ENCODE measurements at regions not wholly inside any gene's neighbourhood (a gene's known extent, or its start where the extent isn't known, plus 50 kb on each side); places are given as distances from the start of the nearest gene placed in this dataset.

DNA sequence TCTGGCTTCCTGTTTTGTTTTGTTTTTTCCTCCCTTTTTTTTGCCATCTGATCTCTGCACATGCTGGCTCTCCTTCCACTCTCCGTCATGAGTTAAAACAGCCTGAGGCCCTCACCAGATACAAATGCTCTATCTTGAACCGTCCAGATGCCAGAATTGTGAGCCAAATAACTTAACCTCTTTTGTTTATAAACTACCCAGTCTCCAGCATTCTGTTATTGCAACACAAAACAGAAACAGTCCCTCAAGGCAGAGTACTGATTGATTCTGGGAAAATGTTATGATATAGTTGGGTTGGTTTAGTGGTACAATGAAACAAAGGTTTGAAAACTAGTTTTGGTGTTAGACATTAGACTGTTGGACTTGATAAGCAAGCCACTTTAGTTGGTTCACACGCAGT, 1390.0 kb upstream of the RAG2 start:
- ChIA-PET RAD21 (ENCODE audit: low non-redundant PET in 1 of 2, low total read pairs in 2 of 2, uncharacterized antibody in 2 of 2, unreplicated experiment in 2 of 2) (no interaction called here), POLR2A (no interaction called here), CTCF (no interaction called here)
- H4K20me1 ChIP-seq (ENCODE audit: insufficient read depth), result no peaks in the 10 kb centered on the region
- ATAC-seq (no peak), DNase-seq (ENCODE audit: low read depth, low spot score) (no peak)
- TF ChIP-seq POLR2A (IDR thresholded peaks at IDR 0.05; ENCODE audit: borderline replicate concordance, extremely low read depth, insufficient read depth, insufficient read length) (no peak), CBX3 (IDR thresholded peaks at IDR 0.05; ENCODE audit: low read depth) (no peak), POLR2AphosphoS5 (IDR thresholded peaks at IDR 0.05; ENCODE audit: low read depth, low read length) (no peak)
- TF ChIP-seq, protein P1, sequence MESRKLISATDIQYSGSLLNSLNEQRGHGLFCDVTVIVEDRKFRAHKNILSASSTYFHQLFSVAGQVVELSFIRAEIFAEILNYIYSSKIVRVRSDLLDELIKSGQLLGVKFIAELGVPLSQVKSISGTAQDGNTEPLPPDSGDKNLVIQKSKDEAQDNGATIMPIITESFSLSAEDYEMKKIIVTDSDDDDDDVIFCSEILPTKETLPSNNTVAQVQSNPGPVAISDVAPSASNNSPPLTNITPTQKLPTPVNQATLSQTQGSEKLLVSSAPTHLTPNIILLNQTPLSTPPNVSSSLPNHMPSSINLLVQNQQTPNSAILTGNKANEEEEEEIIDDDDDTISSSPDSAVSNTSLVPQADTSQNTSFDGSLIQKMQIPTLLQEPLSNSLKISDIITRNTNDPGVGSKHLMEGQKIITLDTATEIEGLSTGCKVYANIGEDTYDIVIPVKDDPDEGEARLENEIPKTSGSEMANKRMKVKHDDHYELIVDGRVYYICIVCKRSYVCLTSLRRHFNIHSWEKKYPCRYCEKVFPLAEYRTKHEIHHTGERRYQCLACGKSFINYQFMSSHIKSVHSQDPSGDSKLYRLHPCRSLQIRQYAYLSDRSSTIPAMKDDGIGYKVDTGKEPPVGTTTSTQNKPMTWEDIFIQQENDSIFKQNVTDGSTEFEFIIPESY (IDR thresholded peaks at IDR 0.05; ENCODE audit: extremely low read depth, insufficient replicate concordance, low read length), result no peak
- H3K9me3 ChIP-seq (ENCODE audit: control insufficient read depth in 1 of 2, insufficient read depth in 1 of 2, low read depth in 1 of 2, low read length in 2 of 2), result peaks cover 2 to 14% of the 10 kb centered on the region in 2 experiments; a peak in 2 of 4 replicates
- H3K79me2 ChIP-seq (ENCODE audit: insufficient read depth, low read length), result no peaks in the 10 kb centered on the region
- intact Hi-C loops (cut with micrococcal nuclease), result no loop called here
- H3K36me3 ChIP-seq (ENCODE audit: control insufficient read depth in 1 of 2, insufficient read depth in 2 of 2, low read length in 2 of 2), result no peaks in the 10 kb centered on the region
- no peaks in the 10 kb centered on the region for H3K27me3 ChIP-seq (ENCODE audit: insufficient read depth, low read length)
- no peak overlapping the region for H2AFZ ChIP-seq (ENCODE audit: low read depth, low read length, poor library complexity, severe bottlenecking)
- H3K4me1 ChIP-seq (ENCODE audit: control insufficient read depth in 1 of 2, insufficient read depth in 2 of 2, low read length in 2 of 2), result no peaks in the 10 kb centered on the region
- no peak overlapping the region for H3K27ac ChIP-seq (ENCODE audit: low read depth, low read length)
- no peaks in the 10 kb centered on the region for H3K9me2 ChIP-seq (ENCODE audit: insufficient read depth)
- no peak overlapping the region for H3K4me3 ChIP-seq (replicated peaks in 1 of 2; ENCODE audit: low read depth in 1 of 2, low read length in 2 of 2)
- no peak overlapping the region for H3K4me2 ChIP-seq (ENCODE audit: low read length)
- H3K9ac ChIP-seq (ENCODE audit: low read length), result no peak overlapping the region
- no TSS peak for BruUV-seq (replicated peaks)

- no peaks in the 10 kb centered on the region for H3K9me2 ChIP-seq (ENCODE audit: insufficient read depth)
- no peaks in the 10 kb centered on the region for H4K20me1 ChIP-seq (ENCODE audit: insufficient read depth)
- no peak overlapping the region for H2AFZ ChIP-seq (ENCODE audit: low read depth, low read length, poor library complexity, severe bottlenecking)
- no peaks in the 10 kb centered on the region for H3K27me3 ChIP-seq (ENCODE audit: insufficient read depth, low read length)
- H3K4me3 ChIP-seq (replicated peaks in 1 of 2; ENCODE audit: low read depth in 1 of 2, low read length in 2 of 2), result no peak overlapping the region
- CTCF ChIA-PET, result no interaction called here
- POLR2A ChIA-PET, result no interaction called here
- H3K4me1 ChIP-seq (ENCODE audit: control insufficient read depth in 1 of 2, insufficient read depth in 2 of 2, low read length in 2 of 2), result no peaks in the 10 kb centered on the region
- H3K9me3 ChIP-seq (ENCODE audit: control insufficient read depth in 1 of 2, insufficient read depth in 1 of 2, low read depth in 1 of 2, low read length in 2 of 2), result peaks cover 4 to 11% of the 10 kb centered on the region in 2 experiments; a peak in 2 of 4 replicates
- H3K36me3 ChIP-seq (ENCODE audit: control insufficient read depth in 1 of 2, insufficient read depth in 2 of 2, low read length in 2 of 2), result no peaks in the 10 kb centered on the region
- ATAC-seq, result no peak
- no peak overlapping the region for H3K9ac ChIP-seq (ENCODE audit: low read length)
- RAD21 ChIA-PET (ENCODE audit: low non-redundant PET in 1 of 2, low total read pairs in 2 of 2, uncharacterized antibody in 2 of 2, unreplicated experiment in 2 of 2), result no interaction called here
- no peak for DNase-seq (ENCODE audit: low read depth, low spot score)
- no peak overlapping the region for H3K27ac ChIP-seq (ENCODE audit: low read depth, low read length)
- no peak overlapping the region for H3K4me2 ChIP-seq (ENCODE audit: low read length)
- H3K79me2 ChIP-seq (ENCODE audit: insufficient read depth, low read length), result no peaks in the 10 kb centered on the region
- BruUV-seq (replicated peaks), result no TSS peak
- intact Hi-C loops (cut with micrococcal nuclease), result no loop called here
- no peak for TF ChIP-seq SRF (IDR thresholded peaks at IDR 0.05; ENCODE audit: low read depth)
- no peak for TF ChIP-seq EZH2phosphoT487 (IDR thresholded peaks at IDR 0.05; ENCODE audit: borderline replicate concordance)
- TF ChIP-seq SP1 (IDR thresholded peaks at IDR 0.05; ENCODE audit: low read depth), result no peak
- TF ChIP-seq, protein P2, sequence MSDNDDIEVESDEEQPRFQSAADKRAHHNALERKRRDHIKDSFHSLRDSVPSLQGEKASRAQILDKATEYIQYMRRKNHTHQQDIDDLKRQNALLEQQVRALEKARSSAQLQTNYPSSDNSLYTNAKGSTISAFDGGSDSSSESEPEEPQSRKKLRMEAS (IDR thresholded peaks at IDR 0.05), result no peak
- no peak for TF ChIP-seq RAD21 (IDR thresholded peaks at IDR 0.05; ENCODE audit: low read depth)
- TF ChIP-seq POLR2AphosphoS5 (IDR thresholded peaks at IDR 0.05; ENCODE audit: low read depth, low read length), result no peak
- TF ChIP-seq, protein P3, sequence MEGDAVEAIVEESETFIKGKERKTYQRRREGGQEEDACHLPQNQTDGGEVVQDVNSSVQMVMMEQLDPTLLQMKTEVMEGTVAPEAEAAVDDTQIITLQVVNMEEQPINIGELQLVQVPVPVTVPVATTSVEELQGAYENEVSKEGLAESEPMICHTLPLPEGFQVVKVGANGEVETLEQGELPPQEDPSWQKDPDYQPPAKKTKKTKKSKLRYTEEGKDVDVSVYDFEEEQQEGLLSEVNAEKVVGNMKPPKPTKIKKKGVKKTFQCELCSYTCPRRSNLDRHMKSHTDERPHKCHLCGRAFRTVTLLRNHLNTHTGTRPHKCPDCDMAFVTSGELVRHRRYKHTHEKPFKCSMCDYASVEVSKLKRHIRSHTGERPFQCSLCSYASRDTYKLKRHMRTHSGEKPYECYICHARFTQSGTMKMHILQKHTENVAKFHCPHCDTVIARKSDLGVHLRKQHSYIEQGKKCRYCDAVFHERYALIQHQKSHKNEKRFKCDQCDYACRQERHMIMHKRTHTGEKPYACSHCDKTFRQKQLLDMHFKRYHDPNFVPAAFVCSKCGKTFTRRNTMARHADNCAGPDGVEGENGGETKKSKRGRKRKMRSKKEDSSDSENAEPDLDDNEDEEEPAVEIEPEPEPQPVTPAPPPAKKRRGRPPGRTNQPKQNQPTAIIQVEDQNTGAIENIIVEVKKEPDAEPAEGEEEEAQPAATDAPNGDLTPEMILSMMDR (IDR thresholded peaks at IDR 0.05 in 2 of 3, conservative IDR thresholded peaks at IDR 0.05 in 1 of 3; ENCODE audit: borderline replicate concordance in 1 of 3, insufficient read depth in 1 of 3, low read depth in 2 of 3, low read length in 2 of 3), result no peak
- no peak for TF ChIP-seq YY1 (IDR thresholded peaks at IDR 0.05; ENCODE audit: extremely low read depth, insufficient replicate concordance, low read depth, low read length)
- no peak for TF ChIP-seq TCF7L2 (IDR thresholded peaks at IDR 0.05; ENCODE audit: borderline replicate concordance, extremely low read depth, insufficient read depth, insufficient read length)
- no peak for TF ChIP-seq ZNF274 (IDR thresholded peaks at IDR 0.05; ENCODE audit: low read depth, low read length)
- TF ChIP-seq EZH2 (IDR thresholded peaks at IDR 0.05), result no peak
- TF ChIP-seq JUND (IDR thresholded peaks at IDR 0.05), result no peak
- no peak for TF ChIP-seq ELF1 (IDR thresholded peaks at IDR 0.05; ENCODE audit: borderline replicate concordance, low read depth)
- no peak for TF ChIP-seq EGR1 (IDR thresholded peaks at IDR 0.05; ENCODE audit: low read depth)
- TF ChIP-seq CEBPB (IDR thresholded peaks at IDR 0.05; ENCODE audit: low read depth), result no peak
Measured at GRCh38 chr11:37984991-37985390, 1387.0 kb upstream of the RAG2 start.
